GM19438 (cell line): ENCODE measurements at regions not wholly inside any gene's neighbourhood (a gene's known extent, or its start where the extent isn't known, plus 50 kb on each side); places are given as distances from the start of the nearest gene placed in this dataset.
"Not testable (repeated sequence)": the region's sequence is repeated elsewhere in the genome, so short reads cannot be mapped to it uniquely, and the experiment has no call there.

Experiments used
- ATAC-seq: cut with Tn5 transposase; IDR thresholded peaks from one replicate; pipeline ENCODE4 v1.9.1; 2021; ENCODE audit warnings: low read depth; ENCODE audit not compliant: unreplicated experiment

DNA sequence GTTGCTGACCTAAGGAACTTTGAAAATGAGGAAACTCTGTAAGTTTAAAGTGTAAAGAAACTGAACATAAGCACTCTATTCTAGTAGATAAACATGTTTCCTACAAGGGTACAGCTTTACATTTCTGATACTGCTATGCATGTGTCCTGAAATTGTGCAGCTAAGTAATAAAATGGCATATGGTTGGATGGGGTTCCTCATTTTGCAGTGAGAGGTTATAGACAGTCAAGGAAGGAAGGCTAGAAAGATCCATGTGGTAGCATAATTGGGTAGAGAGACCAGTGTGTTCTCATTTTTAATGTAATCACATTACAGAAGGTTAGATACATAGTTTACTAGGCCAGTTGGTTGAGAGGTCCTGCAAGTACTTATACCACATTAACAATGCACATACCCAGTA, 477.0 kb downstream of the TMEM121 start:
- no peak for ATAC-seq

DNA sequence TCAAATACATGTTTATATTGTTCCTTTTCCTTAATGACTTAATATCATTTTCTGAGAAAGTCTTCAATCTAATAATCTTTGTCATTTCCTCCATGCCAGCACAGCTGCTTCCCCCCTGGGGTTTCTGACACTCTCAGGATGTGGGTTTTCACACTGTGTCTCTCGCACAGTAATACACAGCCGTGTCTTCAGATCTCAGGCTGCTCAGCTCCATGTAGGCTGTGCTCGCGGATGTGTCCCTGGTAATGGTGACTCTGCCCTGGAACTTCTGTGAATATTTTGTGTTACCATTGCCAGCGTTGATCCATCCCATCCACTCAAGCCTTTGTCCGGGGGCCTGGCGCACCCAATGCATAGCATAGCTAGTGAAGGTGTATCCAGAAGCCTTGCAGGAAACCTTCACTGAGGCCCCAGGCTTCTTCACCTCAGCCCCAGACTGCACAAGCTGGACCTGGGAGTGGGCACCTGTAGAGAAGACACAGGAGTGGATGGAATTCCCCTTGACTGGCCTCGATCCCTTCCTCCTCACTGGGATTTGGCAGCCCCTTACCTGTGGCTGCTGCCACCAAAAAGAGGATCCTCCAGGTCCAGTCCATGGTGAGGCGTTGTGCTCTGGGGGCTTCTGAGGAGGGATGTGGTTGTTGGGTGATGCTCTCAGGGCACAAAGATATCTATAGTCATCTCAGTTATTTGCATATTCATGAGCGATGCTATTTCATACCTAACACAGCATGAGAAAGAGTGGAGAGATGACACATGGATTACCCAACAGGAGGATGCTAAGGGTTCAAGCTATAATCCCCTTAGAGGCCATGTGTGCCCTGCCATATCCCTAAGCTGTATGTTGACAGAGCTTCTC, 478.8 kb downstream of the TMEM121 start:
- ATAC-seq, result not testable (repeated sequence)

DNA sequence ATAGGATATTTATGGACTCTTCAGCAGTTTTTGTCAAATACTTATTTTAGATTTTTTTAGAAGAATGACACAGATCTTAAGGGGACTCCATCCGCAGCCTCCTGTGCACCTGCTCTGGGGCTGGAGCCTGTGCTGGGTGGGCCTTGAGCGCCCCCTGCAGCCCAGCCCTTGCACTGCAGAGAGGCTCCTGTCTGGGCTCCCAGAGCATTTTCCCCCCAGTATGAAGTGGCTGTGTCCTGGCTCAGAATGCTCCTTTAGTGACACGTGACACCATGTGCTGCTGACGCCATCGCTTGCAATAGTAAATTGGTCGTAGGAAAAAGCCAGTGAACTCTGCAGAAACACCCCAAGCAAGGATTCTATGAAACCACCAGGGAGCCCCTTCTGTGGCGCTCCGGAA, 479.7 kb downstream of the TMEM121 start:
- ATAC-seq, result not testable (repeated sequence)

DNA sequence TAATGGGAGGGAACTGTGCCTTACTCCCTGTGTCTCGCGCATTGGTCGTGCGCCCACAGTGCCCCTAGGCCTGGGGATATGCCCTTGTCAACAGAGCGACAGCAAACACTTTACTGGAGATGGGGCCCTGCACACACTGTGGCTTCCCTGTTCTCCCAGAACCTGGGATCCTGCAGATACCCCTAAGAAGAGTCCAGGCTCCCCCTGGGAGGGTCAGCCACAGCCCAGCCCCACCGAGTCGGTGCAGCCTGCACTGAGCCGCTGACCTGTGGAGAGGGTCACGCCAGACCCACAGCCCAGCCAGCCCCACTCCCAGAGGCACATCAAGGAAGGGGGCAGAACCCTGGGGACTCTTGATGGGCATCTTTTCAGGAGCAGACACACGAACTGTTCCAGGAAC, 480.3 kb downstream of the TMEM121 start:
- not testable (repeated sequence) for ATAC-seq

DNA sequence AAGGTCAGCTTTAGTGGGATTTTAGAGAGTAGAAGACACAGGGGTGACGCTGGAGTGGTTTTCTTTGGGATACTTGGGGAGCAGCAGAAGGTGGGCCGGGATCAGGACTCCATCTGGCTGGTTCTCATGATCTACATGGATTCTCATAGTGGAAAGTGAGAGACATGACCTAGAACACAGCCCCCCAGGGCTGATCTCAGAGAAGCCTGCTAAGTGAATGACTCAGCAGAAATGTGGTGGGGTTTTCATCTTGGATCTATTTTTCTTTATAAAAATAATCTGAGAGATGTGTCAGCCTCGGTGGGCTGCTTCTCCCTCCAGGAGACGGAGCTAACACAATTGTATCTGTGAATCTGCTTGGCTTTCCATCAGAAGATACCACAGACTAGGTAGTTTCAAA, 484.4 kb downstream of the TMEM121 start:
- ATAC-seq, result no peak

DNA sequence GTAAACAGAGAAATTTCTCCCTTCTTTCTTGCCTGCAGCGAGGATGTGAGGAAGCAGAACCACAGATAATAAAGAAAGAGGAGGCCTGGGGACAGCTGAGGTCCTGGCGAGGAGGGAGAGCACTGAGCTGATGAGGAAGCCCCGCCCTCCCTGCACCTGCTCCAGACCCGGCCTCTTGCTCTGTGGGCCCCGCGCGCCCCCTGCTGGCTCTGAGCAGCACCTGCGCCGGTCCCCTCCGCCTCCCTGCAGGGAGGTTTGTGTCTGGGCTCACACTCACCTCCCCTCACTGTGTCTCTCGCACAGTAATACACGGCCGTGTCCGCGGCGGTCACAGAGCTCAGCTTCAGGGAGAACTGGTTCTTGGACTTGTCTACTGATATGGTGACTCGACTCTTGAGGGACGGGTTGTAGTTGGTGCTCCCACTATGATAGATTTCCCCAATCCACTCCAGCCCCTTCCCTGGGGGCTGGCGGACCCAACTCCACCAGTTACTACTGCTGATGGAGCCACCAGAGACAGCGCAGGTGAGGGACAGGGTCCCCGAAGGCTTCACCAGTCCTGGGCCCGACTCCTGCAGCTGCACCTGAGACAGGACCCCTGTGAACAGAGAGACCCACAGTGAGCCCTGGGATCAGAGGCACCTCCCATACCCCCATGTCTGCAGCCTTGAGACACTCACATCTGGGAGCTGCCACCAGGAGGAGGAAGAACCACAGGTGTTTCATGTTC, 485.4 kb downstream of the TMEM121 start:
- ATAC-seq, result not testable (repeated sequence)

DNA sequence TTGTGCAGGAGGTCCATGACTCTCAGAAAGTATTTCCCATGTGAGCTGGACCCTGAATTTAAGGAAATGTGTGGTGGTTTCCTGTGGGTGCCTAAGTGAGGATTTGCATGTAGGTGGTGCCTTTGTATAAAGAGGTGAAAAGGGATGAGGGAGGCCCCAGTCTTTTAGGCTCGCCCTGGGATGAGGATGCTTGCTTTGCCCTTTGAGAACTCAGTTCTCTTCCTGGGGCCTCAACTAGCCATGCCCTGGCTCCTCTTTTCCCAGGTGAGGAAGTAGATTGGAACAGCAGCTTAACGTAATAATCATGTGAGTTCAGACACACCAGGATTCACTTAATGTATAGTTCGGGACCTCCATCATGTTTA, 486.0 kb downstream of the TMEM121 start:
- ATAC-seq, result not testable (repeated sequence)

DNA sequence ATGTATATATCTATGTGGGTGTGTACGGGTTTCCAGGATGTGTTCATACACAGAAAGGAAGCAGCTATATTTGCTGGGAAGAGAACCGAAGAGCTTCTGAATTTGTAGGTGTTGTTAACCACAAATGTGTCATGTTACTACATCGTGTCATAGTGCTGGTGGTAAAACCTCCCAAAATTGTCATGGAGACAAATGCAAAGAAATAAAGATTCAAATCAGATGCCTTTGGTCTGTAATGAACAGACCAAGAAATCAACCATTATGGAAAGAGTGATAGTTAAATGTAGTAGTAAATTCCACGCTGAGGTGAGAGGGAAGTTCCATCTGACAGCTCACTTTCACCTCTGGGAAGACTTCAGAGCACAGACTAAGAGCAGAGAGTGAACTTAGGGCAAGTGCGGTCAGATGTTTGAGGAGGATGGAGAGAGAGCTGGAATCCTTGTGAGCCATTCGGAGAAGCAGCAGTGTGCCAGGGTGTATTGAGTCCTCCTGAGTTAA, 487.5 kb downstream of the TMEM121 start:
- ATAC-seq, result no peak

DNA sequence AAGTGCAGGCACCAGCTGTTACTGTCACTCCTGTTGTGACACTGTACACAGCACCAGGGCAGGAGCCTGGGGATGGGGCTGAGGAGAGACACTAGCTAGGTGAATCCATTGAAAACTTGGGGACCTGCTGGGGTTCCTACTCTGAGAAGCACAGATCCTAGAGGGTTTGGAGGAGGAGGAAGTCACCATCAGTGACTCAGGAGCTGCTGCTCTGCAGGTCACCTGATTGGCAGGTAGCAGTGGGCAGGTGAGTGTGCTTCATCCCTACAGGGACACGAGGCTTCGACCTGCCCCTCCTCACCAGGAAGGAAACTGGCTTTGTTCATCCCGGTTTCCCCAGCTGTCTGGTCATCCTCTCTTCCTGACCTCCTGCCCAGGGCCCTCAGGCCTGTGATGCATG, 491.6 kb downstream of the TMEM121 start:
- not testable (repeated sequence) for ATAC-seq

DNA sequence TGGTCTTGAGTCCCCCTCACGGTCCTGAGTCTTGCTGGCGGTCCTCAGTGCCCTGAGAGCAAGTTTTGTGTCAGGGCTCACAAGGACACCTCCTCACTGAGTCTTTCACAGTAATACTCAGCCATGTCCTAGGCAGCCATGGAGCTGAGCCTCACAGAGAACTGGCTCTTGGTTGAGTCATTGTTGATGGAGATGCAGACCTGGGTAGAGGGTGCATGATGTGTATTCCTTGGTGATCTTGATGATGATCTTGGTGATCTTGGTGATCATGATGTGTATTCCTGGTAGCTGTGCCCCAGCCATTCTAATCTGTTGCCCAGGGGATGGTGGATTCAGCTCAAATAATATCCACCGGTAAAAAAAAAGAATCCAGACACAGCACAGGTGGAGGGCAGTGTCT, 495.4 kb downstream of the TMEM121 start:
- ATAC-seq, result no peak

DNA sequence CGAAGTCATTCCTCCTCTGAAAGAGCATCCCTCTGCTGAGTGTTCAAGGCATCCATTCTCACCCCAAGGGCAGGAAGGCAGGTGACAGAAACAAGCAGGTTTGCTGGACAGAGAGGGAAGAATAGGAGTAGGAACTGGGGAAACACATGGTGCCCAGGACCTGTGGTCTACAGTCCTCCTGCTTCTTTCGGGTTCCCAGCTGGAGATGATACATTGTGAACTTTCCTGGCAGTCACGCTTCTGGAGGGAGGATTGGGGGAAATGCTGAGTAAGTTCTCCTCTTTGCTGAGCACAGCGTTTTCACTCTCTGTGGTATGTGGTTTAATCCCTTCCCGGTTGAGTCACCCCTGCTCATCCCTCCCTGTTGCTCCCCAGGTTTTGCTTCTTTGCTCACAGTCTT, 496.3 kb downstream of the TMEM121 start:
- ATAC-seq, result not testable (repeated sequence)

DNA sequence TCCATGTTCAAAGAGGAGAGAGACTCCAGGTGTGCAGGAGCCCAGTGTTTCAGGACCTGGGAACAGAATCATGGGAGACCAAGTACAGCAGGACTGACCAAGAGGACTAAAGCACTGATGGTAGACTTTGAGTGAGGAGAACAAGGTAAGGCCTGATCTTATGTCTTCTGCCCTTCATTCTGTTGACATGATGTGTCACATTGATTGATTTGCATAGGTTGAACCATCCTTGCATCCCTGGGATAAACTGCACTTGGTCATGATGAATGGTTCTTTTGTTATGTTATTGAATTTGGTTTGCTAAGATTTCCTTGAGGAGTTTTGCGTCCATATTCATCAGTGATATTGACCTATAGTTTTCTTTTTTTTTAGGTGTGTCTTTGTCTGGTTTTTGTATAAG, 497.0 kb downstream of the TMEM121 start:
- no peak for ATAC-seq

DNA sequence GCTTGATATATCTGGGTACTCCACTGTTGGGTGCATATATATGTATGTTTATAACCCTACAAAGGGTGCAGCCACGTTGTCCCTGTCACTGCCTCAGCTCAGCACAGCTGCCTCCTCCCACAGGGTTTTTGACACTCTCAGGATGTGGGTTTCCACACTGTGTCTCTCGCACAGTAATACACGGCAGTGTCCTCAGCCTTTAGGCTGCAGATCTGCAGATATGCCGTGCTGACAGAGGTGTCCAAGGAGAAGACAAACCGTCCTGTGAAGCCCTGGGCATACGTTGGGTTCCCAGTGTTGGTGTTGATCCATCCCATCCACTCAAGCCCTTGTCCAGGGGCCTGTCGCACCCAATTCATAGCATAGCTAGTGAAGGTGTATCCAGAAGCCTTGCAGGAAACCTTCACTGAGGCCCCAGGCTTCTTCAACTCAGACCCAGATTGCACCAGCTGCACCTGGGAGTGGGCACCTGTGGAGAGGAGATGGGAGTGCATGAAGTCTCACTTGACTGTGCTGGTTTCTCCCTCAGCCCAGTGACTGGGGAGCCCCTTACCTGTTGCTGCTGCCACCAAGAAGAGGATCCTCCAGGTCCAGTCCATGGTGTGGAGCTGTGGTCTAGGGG, 498.7 kb downstream of the TMEM121 start:
- no peak for ATAC-seq

DNA sequence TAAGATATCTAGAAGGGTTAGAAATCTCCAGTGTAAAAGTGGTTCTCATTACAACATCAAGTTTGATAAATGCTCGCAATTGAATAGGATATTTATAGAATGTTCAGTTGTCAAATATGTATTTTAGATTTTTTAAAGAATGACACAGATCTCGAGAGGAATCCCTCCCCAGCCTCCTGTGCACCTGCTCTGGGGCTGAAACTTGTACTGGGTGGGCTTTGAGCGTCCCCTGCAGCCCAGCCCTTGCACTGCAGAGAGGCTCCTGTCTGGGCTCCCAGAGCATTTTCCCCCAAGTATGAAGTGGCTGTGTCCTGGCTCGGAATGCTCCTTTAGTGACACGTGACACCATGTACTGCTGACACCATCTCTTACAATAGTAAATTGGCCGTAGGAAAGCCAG, 499.6 kb downstream of the TMEM121 start:
- ATAC-seq, result no peak

DNA sequence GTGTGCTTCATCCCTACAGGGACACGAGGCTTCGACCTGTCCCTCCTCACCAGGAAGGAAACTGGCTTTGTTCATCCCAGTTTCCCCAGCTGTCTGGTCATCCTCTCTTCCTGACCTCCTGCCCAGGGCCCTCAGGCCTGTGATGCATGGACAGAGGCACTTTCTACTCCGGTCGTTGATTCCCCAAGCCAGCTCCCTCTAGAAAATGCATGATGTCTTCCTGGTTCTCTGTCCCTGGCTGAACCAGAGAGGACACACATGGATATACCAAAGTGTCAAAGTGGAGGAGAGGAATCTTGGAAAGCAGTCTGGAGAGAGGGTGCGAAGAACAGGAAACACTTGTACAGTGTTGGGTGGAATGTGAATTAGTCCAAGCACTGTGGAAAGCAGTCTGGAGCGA, 501.4 kb downstream of the TMEM121 start:
- ATAC-seq, result not testable (repeated sequence)

DNA sequence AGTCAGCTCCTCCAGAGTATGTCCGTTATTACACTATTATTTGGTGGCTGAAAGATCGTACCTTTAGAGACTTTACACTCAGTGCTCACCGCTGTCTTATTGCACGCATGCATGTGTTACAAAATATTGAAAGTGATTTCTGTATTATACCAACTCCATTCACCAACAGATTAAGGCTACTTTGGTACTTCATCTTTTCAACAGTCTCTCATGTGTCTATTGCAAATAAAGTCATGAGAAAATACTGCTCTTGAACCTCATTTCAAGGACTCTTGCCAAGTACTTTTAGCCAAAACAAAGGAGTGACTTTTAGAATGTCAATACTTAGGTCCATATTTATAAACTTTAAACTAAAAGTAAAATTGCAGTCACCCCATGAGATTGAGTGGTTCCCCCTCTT, 503.6 kb downstream of the TMEM121 start:
- no peak for ATAC-seq

DNA sequence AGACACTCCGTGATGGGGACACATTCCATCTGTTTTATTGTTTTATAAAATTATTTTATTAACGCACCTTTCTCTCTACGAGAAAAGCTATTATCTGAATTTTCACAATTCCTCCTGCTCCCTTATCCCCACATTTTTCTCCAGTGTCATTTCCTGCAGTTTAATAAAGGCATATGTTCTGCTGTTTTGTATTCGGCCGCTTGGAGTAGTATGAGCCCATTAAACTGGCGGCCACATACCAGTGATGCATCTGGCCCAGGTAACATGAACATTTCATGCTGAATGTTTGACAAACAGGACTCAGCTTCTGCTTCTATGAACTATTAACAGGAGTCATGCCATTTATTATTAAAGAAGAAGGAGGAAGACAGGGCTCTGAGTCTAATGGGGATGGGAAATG, 511.0 kb downstream of the TMEM121 start:
- no peak for ATAC-seq

DNA sequence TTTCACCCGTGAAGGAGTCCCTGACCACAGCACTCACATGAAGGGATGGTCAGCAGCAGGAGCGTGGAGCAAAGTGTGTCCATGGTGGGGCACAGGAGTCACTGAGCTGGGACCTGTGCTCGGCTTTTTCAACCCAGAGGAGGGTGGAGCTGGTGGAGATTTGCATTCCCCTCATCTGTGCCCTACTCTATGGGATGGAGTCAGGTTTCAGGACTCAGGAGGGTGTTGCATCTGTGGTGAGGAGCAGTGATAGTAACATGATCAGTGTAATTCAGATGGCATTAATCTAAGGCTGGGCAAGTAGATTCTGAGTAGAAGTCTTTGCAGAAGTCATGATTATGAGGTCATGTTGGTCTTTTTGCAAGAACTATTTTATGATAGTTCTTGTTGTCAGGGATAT, 511.9 kb downstream of the TMEM121 start:
- no peak for ATAC-seq

DNA sequence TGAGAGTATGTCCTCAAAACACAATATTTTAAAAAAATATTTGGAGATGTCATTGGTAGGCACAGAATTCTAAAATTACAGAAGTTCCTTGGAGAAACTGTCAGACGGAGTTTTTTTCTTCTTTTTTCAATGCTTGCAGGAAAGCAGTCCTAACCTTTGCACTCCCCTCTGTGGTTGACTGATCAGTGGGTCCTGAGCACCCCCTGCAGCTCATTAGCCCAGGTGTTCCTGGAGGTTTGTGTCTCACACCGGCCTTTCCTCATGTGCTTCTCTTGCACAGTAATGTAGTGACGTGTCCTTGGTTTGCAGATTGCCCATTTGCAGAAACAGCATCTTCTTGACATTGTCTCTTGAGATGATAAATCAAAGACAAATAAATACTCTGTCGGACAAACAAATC, 513.0 kb downstream of the TMEM121 start:
- ATAC-seq, result no peak

DNA sequence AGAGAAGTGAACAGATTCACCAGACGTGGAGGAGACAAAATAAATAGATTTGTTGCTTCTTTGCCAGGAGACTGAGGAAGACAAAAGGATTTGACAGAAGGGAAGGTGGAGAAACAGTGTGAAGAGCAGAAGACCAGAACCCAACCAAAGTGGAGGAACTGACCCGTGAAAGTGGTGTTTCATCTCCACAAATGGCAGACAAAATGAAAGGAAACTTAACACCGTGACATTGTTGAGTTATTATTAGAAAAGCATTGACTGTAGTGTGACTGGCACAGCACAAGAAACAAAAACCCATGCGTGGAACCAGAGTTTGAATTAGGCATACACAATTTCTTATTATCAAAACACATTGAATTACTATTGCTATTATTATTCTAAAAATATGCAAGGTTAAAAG, 518.1 kb downstream of the TMEM121 start:
- ATAC-seq, result no peak

DNA sequence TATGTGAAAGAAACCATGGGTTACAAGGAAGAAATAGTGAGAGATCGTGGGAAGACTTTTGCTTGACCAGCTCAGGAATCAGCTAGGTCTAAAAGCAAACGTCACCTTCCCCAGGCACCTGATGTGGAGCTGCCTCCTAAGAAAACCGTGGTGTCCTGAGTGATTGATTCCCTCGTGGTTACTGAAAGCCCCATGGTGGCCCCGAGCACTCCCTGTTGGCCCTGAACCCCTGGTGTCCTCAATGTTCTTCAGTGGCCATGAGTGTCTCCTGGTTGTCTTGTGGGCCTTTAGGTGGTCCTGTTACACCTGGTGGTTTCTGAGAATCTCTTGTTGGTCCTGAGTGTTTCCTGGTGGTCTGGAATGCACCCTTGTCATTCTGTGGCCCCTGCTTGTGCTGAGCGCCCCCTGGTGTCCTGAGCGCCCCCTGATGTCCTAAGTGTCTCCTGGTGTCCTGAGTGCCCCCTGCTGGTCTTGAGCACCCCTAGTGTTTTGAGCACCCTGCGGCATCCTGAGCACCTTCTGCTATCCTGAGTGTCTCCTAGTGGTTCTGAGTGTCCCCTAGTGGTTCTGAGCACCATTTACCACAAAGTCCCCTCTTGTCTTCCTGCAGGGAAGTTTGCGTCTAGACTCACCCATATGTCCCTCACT, 518.7 kb downstream of the TMEM121 start:
- peak; percentile 94 for ATAC-seq
